Epithelial cell of esophagus (primary cell): ENCODE measurements at regions not wholly inside any gene's neighbourhood (a gene's known extent, or its start where the extent isn't known, plus 50 kb on each side); places are given as distances from the start of the nearest gene placed in this dataset.

Experiments used
- DNase-seq: peaks from one replicate; pipeline ENCODE4 v3.0.0; 2010; ENCODE audit warnings: low read depth
- H3K4me3 ChIP-seq: 2 replicates; pipeline ENCODE4 v1.5.1; 2011; ENCODE audit warnings: mild to moderate bottlenecking, low read length, control low read depth
- TF ChIP-seq, protein P1 (sequence below): IDR thresholded peaks from 2 replicates; pipeline ENCODE4 v1.5.1; 2011; ENCODE audit warnings: low read depth, mild to moderate bottlenecking, low read length, control low read depth, inconsistent platforms; ENCODE audit not compliant: insufficient read depth; ENCODE audit errors: missing control alignments

DNA sequence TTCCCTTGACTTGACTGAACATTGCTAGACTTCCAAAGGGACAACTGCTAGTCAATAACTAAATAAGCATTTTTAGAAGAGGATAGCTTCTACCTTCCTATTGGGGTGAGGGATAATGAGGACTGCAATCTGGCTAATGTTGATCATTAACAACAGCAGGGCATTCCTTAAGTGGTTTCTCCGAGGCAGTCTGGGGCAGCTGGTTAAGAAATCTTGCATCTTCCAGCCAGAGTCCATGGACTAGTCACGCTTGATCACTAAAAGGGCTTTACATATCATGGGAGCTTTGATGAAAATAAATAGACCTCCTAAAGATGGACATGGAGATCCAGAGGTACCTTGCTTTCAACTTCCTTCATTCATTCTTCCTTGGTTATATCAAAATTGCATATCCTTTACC is 329.4 kb upstream of the ESRRG start:
- H3K4me3 ChIP-seq, result no peak overlapping the region
- DNase-seq, result no peak
- TF ChIP-seq, protein P1, sequence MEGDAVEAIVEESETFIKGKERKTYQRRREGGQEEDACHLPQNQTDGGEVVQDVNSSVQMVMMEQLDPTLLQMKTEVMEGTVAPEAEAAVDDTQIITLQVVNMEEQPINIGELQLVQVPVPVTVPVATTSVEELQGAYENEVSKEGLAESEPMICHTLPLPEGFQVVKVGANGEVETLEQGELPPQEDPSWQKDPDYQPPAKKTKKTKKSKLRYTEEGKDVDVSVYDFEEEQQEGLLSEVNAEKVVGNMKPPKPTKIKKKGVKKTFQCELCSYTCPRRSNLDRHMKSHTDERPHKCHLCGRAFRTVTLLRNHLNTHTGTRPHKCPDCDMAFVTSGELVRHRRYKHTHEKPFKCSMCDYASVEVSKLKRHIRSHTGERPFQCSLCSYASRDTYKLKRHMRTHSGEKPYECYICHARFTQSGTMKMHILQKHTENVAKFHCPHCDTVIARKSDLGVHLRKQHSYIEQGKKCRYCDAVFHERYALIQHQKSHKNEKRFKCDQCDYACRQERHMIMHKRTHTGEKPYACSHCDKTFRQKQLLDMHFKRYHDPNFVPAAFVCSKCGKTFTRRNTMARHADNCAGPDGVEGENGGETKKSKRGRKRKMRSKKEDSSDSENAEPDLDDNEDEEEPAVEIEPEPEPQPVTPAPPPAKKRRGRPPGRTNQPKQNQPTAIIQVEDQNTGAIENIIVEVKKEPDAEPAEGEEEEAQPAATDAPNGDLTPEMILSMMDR, result no peak

DNA sequence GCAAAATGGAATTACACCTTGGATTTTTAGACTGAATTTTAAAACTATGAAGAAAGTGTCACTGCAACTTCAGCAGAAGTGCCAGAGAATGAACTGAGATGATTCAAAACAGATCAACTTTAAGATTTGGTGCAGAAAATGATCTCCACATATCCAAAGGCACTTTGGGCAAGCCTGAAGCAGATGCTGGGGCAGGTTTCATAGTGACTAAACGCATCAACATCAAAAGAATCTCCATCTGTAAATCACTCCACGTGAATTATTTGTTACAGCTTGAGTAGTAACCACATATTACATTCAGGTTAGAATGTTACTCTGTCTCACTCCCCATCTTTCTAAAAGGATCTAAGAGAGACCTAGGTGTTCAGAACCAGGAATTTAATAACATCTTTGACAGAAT is 329.0 kb upstream of the ESRRG start:
- TF ChIP-seq, protein P1, result no peak
- DNase-seq, result peak; percentile 54
- no peak overlapping the region for H3K4me3 ChIP-seq

- H3K4me3 ChIP-seq, result no peak overlapping the region
- no peak for DNase-seq
- TF ChIP-seq, protein P1, result no peak
Measured at GRCh38 chr1:217049721-217050120, 326.5 kb upstream of the ESRRG start.

DNA sequence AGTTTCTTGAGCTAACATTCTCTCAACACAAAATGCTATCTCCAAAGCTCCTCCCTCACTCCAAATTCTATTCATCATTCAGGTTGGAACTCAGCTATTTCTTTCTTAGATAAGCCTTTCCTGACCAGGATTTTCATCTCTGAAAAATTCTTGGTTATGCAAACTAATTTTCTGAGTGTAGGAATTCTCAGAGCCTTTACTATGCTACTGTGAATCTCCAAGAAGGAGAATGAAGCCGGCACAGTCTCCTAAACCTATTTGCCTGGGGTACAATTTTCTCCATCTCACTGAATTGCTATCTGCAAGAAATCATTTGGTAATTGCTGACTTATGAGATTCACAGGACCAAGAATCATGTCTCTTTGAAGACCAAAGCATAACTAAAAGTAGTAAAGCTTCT is 325.9 kb upstream of the ESRRG start:
- no peak for DNase-seq
- TF ChIP-seq, protein P1, result no peak
- no peak overlapping the region for H3K4me3 ChIP-seq

GRCh38 chr1:217048104-217048707 is 325.0 kb upstream of the ESRRG start:
- DNase-seq, result peak; percentile 15

DNA sequence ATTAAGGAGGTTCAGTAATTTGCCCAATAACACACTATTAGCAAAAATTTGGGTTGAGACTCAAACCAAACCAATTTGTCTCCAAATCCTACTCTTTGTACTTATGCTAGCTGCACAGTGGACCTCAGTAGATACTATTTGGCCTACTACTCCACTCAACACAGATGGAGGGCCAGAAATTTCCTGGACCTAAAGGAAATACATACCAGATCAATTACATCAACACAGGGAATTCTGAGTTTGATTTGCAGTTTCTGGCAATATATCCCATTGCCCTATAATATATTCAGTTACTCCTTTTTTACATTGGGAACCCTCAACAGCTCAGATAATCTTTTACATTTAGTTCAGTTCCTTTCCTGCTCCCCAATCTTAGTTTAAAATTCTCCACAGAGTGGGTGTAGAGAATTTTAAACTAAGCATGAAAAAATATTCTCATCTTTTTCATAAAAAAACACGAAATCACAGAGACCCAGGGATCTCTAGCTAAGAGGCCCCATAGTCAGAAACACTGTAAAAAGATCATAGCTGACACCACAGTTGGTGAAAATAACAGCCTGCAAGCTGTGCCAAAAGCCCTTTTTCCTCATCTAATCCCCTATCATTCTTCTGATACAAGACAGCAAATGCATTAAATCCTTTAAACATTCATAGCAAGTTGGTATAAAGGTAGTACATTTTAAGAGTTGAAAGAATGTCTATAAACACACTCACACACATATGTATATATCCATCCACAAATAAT is 317.7 kb upstream of the ESRRG start:
- TF ChIP-seq, protein P1, result no peak
- H3K4me3 ChIP-seq, result no peak overlapping the region
- no peak for DNase-seq

More at GRCh38 chr1:217048104-217048707, 325.0 kb upstream of the ESRRG start:
- TF ChIP-seq, protein P1, result peak; percentile 33
- no peak overlapping the region for H3K4me3 ChIP-seq
